LNCAP (cell line): ENCODE measurements at regions not wholly inside any gene's neighbourhood (a gene's known extent, or its start where the extent isn't known, plus 50 kb on each side); places are given as distances from the start of the nearest gene placed in this dataset.

ENCODE experiments used
- TF ChIP-seq, protein P1 (sequence below): fragments of 450-650 bp; IDR thresholded peaks from 2 replicates; pipeline ENCODE4 v1.5.1; 2017; ENCODE audit warnings: mild to moderate bottlenecking

DNA sequence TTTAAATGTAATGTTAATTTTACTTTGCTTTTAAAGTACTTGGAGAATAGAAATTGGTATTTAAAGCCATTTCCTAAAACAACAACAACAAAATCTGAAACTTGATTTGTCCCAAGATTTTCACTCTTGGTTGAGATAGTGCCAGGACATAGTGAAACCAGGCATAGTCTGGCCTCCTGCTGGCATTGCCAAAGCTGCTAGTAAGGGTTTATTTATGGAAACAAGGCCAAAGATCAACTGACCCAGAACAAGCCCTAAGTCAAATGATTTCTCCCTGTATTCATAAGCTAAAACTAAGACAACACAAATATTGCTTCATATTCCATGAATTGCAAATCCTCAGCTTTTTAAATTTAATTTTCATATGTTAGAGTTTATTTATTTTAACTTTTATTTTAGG is 227.5 kb upstream of the FGF13 start:
- TF ChIP-seq, protein P1, sequence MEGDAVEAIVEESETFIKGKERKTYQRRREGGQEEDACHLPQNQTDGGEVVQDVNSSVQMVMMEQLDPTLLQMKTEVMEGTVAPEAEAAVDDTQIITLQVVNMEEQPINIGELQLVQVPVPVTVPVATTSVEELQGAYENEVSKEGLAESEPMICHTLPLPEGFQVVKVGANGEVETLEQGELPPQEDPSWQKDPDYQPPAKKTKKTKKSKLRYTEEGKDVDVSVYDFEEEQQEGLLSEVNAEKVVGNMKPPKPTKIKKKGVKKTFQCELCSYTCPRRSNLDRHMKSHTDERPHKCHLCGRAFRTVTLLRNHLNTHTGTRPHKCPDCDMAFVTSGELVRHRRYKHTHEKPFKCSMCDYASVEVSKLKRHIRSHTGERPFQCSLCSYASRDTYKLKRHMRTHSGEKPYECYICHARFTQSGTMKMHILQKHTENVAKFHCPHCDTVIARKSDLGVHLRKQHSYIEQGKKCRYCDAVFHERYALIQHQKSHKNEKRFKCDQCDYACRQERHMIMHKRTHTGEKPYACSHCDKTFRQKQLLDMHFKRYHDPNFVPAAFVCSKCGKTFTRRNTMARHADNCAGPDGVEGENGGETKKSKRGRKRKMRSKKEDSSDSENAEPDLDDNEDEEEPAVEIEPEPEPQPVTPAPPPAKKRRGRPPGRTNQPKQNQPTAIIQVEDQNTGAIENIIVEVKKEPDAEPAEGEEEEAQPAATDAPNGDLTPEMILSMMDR = no peak

DNA sequence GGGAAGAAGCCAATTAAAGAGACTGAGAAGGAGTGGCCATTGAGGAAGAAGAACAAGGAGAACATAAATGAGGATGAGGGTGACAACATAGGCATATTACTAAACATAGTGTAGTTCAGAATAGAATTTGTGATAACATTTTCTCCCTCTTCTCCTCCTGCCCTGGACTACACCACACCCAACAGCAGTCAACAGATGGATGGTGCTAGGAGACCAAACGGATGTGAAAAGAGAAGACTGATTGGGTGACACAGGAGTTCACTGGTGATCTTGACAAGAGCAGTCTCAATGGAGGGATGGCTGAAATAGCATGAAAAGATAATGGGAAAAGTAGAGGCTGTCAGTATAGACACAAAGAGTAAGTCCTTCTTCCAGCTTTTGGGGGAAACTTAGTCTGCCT is 226.5 kb upstream of the FGF13 start:
- TF ChIP-seq, protein P1 = no peak

DNA sequence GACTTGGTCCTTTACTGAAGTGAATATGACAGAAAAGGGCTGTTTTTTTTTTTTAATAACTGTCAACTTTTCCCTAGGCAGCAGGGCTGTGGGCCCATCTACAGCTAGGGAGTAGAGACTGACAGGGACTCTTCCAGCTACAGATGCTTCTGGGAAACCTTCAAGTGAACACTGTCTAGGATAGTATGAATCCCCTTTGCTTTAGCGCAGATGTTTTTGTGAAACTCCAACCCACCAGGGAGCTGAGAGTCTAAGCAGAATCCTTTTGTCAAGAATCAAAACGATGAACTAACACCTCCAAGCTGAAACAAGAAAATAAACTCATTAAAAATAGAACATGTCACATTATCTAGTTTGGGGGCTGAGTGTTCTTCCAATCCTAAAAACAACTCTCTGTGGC is 219.7 kb upstream of the FGF13 start:
- TF ChIP-seq, protein P1 = no peak

GRCh38 chrX:138930583-138930945 is 219.0 kb upstream of the FGF13 start:
- TF ChIP-seq, protein P1 = no peak

DNA sequence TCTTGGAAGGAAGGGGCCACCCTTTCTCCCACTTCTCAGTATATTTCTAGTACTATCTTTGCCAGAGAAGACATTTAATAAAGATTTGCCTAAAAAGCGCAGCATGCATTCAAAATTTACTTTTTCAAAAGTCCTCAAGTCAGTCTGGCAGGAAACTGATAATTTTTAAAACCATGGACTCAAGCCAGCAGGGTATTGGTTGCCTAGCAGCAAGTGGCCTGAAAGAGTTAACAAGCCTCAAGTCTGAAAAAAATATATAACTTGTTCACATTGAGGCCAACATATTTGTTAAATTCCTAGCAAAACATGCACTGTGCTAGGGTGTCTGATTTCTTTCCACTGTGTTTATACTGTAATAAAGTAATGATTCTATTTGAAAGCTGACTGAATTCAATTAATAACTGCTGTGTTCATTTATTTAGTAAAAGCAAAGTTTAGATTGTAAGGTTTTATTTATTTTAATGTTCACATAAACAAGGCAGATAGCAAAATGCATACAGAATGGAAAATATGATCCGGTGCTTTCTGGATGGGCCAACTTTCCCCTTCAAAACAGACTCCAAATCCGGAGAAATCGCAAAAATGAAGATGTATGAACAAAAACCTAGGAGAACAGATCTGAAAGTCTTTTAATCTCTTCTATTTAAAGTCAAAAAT is 218.5 kb upstream of the FGF13 start:
- TF ChIP-seq, protein P1 = no peak

DNA sequence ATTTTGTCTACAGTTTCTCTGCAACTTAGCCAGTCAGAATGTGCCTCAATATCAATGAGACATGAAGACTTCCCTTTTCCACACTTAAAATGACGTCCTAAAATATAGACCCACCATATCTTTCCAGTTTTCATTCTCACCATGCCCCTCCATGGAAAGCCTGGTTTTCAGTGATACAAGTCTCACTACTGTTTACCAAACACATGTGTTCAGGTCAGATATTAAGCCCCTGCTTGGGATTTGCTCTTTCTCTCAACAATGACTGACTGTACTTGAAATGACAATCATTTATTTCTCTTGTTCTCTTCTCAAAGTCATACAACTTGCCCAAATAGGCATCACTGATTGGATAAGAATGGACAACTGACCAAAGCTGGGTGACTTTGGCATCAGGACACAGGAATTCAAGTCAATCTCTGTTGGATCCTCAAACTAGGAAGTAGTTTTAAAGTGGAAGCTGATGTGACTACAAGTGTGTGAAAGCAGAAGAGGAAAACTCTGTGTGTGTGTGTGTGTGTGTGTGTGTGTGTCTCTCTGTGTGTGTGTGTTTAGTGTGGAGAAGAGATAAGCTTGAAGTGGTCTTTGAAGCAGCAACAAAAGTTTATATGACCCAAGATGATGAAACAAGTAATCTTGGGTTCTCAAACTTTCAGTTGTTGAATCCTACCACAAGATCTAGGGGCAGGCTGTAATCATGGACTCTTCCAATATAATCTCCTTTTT is 217.4 kb upstream of the FGF13 start:
- TF ChIP-seq, protein P1 = no peak

GRCh38 chrX:138925330-138925729 is 213.8 kb upstream of the FGF13 start:
- TF ChIP-seq, protein P1 = no peak
